ENCODE measurements at regions not wholly inside any gene's neighbourhood (a gene's known extent, or its start where the extent isn't known, plus 50 kb on each side); places are given as distances from the start of the nearest gene placed in this dataset.

DNA sequence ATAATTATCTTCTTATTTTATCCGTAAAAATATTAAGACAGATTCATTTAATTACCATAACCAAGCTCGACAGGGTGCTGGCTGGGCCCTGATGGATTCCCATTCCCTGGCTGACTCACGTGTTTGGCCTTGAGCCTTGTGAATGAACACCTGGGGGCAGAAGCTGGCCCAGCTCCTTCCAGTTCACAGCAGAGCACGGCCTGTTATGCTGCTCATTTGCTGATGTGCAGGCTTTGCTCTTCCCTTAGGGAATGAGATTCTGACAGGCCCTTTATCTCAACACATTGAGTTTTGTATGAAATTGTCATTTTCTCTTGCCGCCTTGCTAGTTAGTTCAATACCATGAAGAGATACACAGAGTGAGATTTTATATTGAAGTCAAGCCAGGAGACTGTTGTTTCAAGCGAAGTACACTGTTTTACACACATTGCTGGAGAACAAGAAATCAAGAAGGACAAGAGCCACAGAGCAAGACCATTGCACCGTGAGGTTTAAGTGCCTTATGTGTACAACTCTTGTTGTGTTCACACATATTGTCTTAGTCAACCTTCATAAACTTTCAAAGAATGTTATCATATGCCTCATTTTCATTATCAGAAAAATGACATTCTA is 1583.3 kb downstream of the STIM2 start:
- Histone ChIP-seq H3K4me3 (ENCODE audit: insufficient read depth, low read depth, low read length) (no peak overlapping the region), H3K27ac (ENCODE audit: low read depth, low read length) (no peak overlapping the region), H3K9me3 (ENCODE audit: insufficient read depth, low read depth, low read length) (no peaks in the 10 kb centered on the region), H3K36me3 (ENCODE audit: insufficient read depth, low read length) (no peaks in the 10 kb centered on the region), H3K79me2 (ENCODE audit: insufficient read depth, low read length) (no peaks in the 10 kb centered on the region), H3K4me1 (ENCODE audit: insufficient read depth, low read length) (no peaks in the 10 kb centered on the region), H2AFZ (ENCODE audit: low read depth, low read length) (no peak overlapping the region), H3K27me3 (ENCODE audit: insufficient read depth, low read length) (no peaks in the 10 kb centered on the region), H3K4me2 (ENCODE audit: low read length) (no peak overlapping the region), H4K20me1 (ENCODE audit: insufficient read depth, low read length) (no peaks in the 10 kb centered on the region), H3K9ac (ENCODE audit: low read length) (no peak overlapping the region)
- H3K27ac Mint-ChIP-seq (ENCODE audit: unreplicated experiment): no peak overlapping the region
- H3K4me1 Mint-ChIP-seq (ENCODE audit: low read depth, unreplicated experiment): peaks cover 5% of the 10 kb centered on the region
- FAIRE-seq: no peak
- no peak for TF ChIP-seq EZH2 (IDR thresholded peaks at IDR 0.05; ENCODE audit: insufficient read depth, low read length)
- TF ChIP-seq CTCF (IDR thresholded peaks at IDR 0.05; ENCODE audit: insufficient read depth, low read depth, low read length): no peak
- no peaks in the 10 kb centered on the region for H3K27me3 Mint-ChIP-seq (ENCODE audit: low read depth, unreplicated experiment)
- no peak overlapping the region for H3K4me3 Mint-ChIP-seq (ENCODE audit: unreplicated experiment)
- no peak for DNase-seq (ENCODE audit: low read depth)
- peaks cover 2% of the 10 kb centered on the region for H3K9me3 Mint-ChIP-seq (ENCODE audit: unreplicated experiment)
- no peaks in the 10 kb centered on the region for H3K36me3 Mint-ChIP-seq (ENCODE audit: low read depth, unreplicated experiment)

- no peak for DNase-seq (ENCODE audit: low read depth)
- H3K27me3 ChIP-seq (ENCODE audit: insufficient read depth, low read length): no peaks in the 10 kb centered on the region
- no peaks in the 10 kb centered on the region for H3K4me1 ChIP-seq (ENCODE audit: insufficient read depth, low read length)
- H3K9me3 ChIP-seq (ENCODE audit: insufficient read depth, low read depth, low read length): no peaks in the 10 kb centered on the region
- FAIRE-seq: no peak
- peak overlapping the region; percentile 9 for H3K27ac Mint-ChIP-seq (ENCODE audit: unreplicated experiment)
- H3K4me3 ChIP-seq (ENCODE audit: insufficient read depth, low read depth, low read length): no peak overlapping the region
- no peaks in the 10 kb centered on the region for H3K79me2 ChIP-seq (ENCODE audit: insufficient read depth, low read length)
- H4K20me1 ChIP-seq (ENCODE audit: insufficient read depth, low read length): no peaks in the 10 kb centered on the region
- no peaks in the 10 kb centered on the region for H3K36me3 ChIP-seq (ENCODE audit: insufficient read depth, low read length)
- no peak overlapping the region for H2AFZ ChIP-seq (ENCODE audit: low read depth, low read length)
- no peak overlapping the region for H3K4me3 Mint-ChIP-seq (ENCODE audit: unreplicated experiment)
- TF ChIP-seq CTCF (IDR thresholded peaks at IDR 0.05; ENCODE audit: insufficient read depth, low read depth, low read length): no peak
- TF ChIP-seq EZH2 (IDR thresholded peaks at IDR 0.05; ENCODE audit: insufficient read depth, low read length): no peak
- no peak overlapping the region for H3K27ac ChIP-seq (ENCODE audit: low read depth, low read length)
- peaks cover 2% of the 10 kb centered on the region for H3K9me3 Mint-ChIP-seq (ENCODE audit: unreplicated experiment)
- H3K36me3 Mint-ChIP-seq (ENCODE audit: low read depth, unreplicated experiment): no peaks in the 10 kb centered on the region
- peaks cover 2% of the 10 kb centered on the region for H3K4me1 Mint-ChIP-seq (ENCODE audit: low read depth, unreplicated experiment)
- no peak overlapping the region for H3K9ac ChIP-seq (ENCODE audit: low read length)
- no peak overlapping the region for H3K4me2 ChIP-seq (ENCODE audit: low read length)
- no peaks in the 10 kb centered on the region for H3K27me3 Mint-ChIP-seq (ENCODE audit: low read depth, unreplicated experiment)
These were observed 1584.3 kb downstream of the STIM2 start for GRCh38 chr4:28444886-28445496.

DNA sequence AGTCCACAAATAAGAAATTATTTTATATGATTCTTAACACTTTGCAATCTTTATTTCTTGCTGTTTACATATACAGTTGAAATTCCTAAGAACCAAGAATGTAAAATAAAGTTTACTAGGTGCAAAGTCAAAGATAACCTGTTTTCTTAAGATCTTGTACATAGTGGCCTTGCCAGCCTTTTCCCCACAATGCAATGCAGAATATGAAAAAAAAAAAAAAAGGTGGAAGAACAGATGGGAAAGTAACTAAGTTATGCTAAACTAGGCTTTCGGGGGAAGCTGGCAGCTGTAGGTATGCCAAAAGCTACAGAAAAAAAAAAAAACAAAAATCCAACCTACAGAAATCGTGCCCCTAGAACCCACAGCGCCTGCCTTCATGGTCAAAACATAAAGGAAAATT is 1588.4 kb downstream of the STIM2 start:
- H2AFZ ChIP-seq (ENCODE audit: low read depth, low read length): no peak overlapping the region
- H3K36me3 ChIP-seq (ENCODE audit: insufficient read depth, low read length): no peaks in the 10 kb centered on the region
- no peak overlapping the region for H3K27ac ChIP-seq (ENCODE audit: low read depth, low read length)
- H3K4me3 Mint-ChIP-seq (ENCODE audit: unreplicated experiment): no peak overlapping the region
- H3K9me3 Mint-ChIP-seq (ENCODE audit: unreplicated experiment): no peaks in the 10 kb centered on the region
- H3K4me1 Mint-ChIP-seq (ENCODE audit: low read depth, unreplicated experiment): no peaks in the 10 kb centered on the region
- H3K9me3 ChIP-seq (ENCODE audit: insufficient read depth, low read depth, low read length): no peaks in the 10 kb centered on the region
- no peaks in the 10 kb centered on the region for H4K20me1 ChIP-seq (ENCODE audit: insufficient read depth, low read length)
- no peaks in the 10 kb centered on the region for H3K36me3 Mint-ChIP-seq (ENCODE audit: low read depth, unreplicated experiment)
- no peaks in the 10 kb centered on the region for H3K79me2 ChIP-seq (ENCODE audit: insufficient read depth, low read length)
- DNase-seq (ENCODE audit: low read depth) (no peak), FAIRE-seq (no peak)
- H3K27me3 Mint-ChIP-seq (ENCODE audit: low read depth, unreplicated experiment): no peaks in the 10 kb centered on the region
- no peak for TF ChIP-seq CTCF (IDR thresholded peaks at IDR 0.05; ENCODE audit: insufficient read depth, low read depth, low read length)
- no peak for TF ChIP-seq EZH2 (IDR thresholded peaks at IDR 0.05; ENCODE audit: insufficient read depth, low read length)
- H3K9ac ChIP-seq (ENCODE audit: low read length): no peak overlapping the region
- no peaks in the 10 kb centered on the region for H3K27me3 ChIP-seq (ENCODE audit: insufficient read depth, low read length)
- H3K27ac Mint-ChIP-seq (ENCODE audit: unreplicated experiment): no peak overlapping the region
- H3K4me3 ChIP-seq (ENCODE audit: insufficient read depth, low read depth, low read length): no peak overlapping the region
- H3K4me2 ChIP-seq (ENCODE audit: low read length): peak overlapping the region; percentile 28
- H3K4me1 ChIP-seq (ENCODE audit: insufficient read depth, low read length): no peaks in the 10 kb centered on the region

All from astrocyte (in vitro differentiated cells and primary cell).